ENCODE measurements at regions not wholly inside any gene's neighbourhood (a gene's known extent, or its start where the extent isn't known, plus 50 kb on each side); places are given as distances from the start of the nearest gene placed in this dataset.

GRCh38 chrX:43333543-43333942 lies 322.6 kb upstream of the MAOA start:
- Histone ChIP-seq H2BK12ac (ENCODE audit: low read length in 2 of 2) (no peak overlapping the region), H3K4ac (ENCODE audit: low read depth in 1 of 2, low read length in 2 of 2) (no peak overlapping the region), H3K14ac (ENCODE audit: low read length in 2 of 2) (no peak overlapping the region), H2BK5ac (ENCODE audit: low read depth, low read length, poor library complexity, severe bottlenecking) (no peak overlapping the region), H3K9ac (ENCODE audit: low read length) (no peak overlapping the region), H2BK15ac (ENCODE audit: low read depth, poor library complexity, severe bottlenecking) (no peak overlapping the region), H3K27ac (ENCODE audit: low read length, poor library complexity, severe bottlenecking) (no peak overlapping the region), H3K4me3 (ENCODE audit: insufficient read depth in 1 of 2, low read depth in 1 of 2, low read length in 2 of 2) (no peak overlapping the region), H2AK5ac (ENCODE audit: low read length, severe bottlenecking) (no peak overlapping the region), H3K9me3 (ENCODE audit: control insufficient read depth, low read length) (peaks cover 13% of the 10 kb centered on the region), H3K27me3 (ENCODE audit: control insufficient read depth in 1 of 2, insufficient read depth in 1 of 2, low read length in 2 of 2) (no peaks in the 10 kb centered on the region), H3K4me2 (ENCODE audit: low read length, poor library complexity, severe bottlenecking) (no peak overlapping the region), H3K23ac (ENCODE audit: low read length in 2 of 2) (no peak overlapping the region), H3K79me1 (replicated peaks; ENCODE audit: low read length, poor library complexity, severe bottlenecking) (no peaks in the 10 kb centered on the region), H3K36me3 (ENCODE audit: control insufficient read depth in 1 of 2, insufficient read depth in 2 of 2, low read depth in 1 of 2, low read length in 2 of 2) (no peaks in the 10 kb centered on the region), H4K91ac (ENCODE audit: low read length) (no peak overlapping the region), H3K18ac (ENCODE audit: low read depth in 1 of 2, low read length in 2 of 2) (no peak overlapping the region), H2AFZ (ENCODE audit: low read depth, low read length) (no peak overlapping the region), H2BK120ac (ENCODE audit: low read depth, low read length) (no peak overlapping the region), H3K4me1 (ENCODE audit: control insufficient read depth, insufficient read depth, low read depth, low read length) (no peaks in the 10 kb centered on the region), H4K8ac (ENCODE audit: low read length) (no peak overlapping the region)
- 67% methylated on average over 1 of the region's 1 CpG for WGBS
- no peak for DNase-seq

DNA sequence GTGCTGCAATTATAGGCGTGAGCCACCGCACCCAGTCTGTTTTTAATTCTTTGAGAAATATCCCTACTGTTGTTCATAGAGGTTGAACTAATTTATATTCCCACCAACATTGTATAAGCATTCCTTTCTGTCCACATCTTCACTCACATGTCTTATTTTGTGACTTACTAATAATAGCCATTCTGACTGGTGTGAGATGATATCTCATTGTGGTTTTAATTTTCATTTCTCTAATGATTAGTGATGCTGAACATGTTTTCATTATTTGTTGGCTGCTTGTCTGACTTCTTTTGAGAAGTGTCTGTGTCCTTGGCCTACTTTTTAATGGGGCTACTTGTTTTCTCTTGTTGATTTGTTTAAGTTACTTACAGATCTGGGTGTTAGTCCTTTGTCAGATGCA lies 310.9 kb upstream of the MAOA start:
- no peak overlapping the region for H2AFZ ChIP-seq (ENCODE audit: low read depth, low read length)
- H3K4ac ChIP-seq (ENCODE audit: low read depth in 1 of 2, low read length in 2 of 2) = no peak overlapping the region
- no peaks in the 10 kb centered on the region for H3K36me3 ChIP-seq (ENCODE audit: control insufficient read depth in 1 of 2, insufficient read depth in 2 of 2, low read depth in 1 of 2, low read length in 2 of 2)
- H3K27ac ChIP-seq (ENCODE audit: low read length, poor library complexity, severe bottlenecking) = no peak overlapping the region
- H3K18ac ChIP-seq (ENCODE audit: low read depth in 1 of 2, low read length in 2 of 2) = no peak overlapping the region
- no peak for DNase-seq
- no peaks in the 10 kb centered on the region for H3K4me1 ChIP-seq (ENCODE audit: control insufficient read depth, insufficient read depth, low read depth, low read length)
- no peak overlapping the region for H3K14ac ChIP-seq (ENCODE audit: low read length in 2 of 2)
- H3K9me3 ChIP-seq (ENCODE audit: control insufficient read depth, low read length) = no peaks in the 10 kb centered on the region
- H2BK5ac ChIP-seq (ENCODE audit: low read depth, low read length, poor library complexity, severe bottlenecking) = no peak overlapping the region
- no peak overlapping the region for H3K9ac ChIP-seq (ENCODE audit: low read length)
- peaks cover 0 to 5% of the 10 kb centered on the region in 2 experiments for H3K27me3 ChIP-seq (ENCODE audit: control insufficient read depth in 1 of 2, insufficient read depth in 1 of 2, low read length in 2 of 2)
- no peaks in the 10 kb centered on the region for H3K79me1 ChIP-seq (replicated peaks; ENCODE audit: low read length, poor library complexity, severe bottlenecking)
- no peak overlapping the region for H4K91ac ChIP-seq (ENCODE audit: low read length)
- no peak overlapping the region for H3K4me3 ChIP-seq (ENCODE audit: insufficient read depth in 1 of 2, low read depth in 1 of 2, low read length in 2 of 2)
- H3K23ac ChIP-seq (ENCODE audit: low read length in 2 of 2) = no peak overlapping the region
- H2BK120ac ChIP-seq (ENCODE audit: low read depth, low read length) = no peak overlapping the region
- no peak overlapping the region for H2AK5ac ChIP-seq (ENCODE audit: low read length, severe bottlenecking)
- no CpG with 5 or more reads among the region's 2 CpGs for WGBS
- H3K4me2 ChIP-seq (ENCODE audit: low read length, poor library complexity, severe bottlenecking) = no peak overlapping the region
- no peak overlapping the region for H2BK15ac ChIP-seq (ENCODE audit: low read depth, poor library complexity, severe bottlenecking)
- H4K8ac ChIP-seq (ENCODE audit: low read length) = no peak overlapping the region
- no peak overlapping the region for H2BK12ac ChIP-seq (ENCODE audit: low read length in 2 of 2)

DNA sequence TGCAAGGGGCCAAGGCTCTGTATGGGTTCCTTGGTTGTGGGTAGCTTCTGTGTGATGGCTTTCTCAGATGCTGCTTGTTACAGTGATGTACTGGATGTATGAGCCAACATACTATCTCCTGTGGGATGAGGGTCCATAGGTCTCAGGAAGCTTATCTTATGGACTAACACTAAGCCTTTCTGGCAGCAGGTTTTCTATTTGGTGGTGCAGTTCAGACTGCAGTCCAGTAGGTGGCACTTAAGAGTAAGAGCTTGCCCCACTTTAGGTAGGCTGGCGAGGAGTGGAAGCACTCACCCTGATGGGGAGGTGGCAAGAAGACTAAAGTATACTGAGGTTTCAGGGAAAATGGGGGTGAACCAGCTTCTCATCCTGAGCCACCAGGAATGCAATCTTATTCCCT lies 306.7 kb upstream of the MAOA start:
- Histone ChIP-seq H2AK5ac (ENCODE audit: low read length, severe bottlenecking) (no peak overlapping the region), H3K4me3 (ENCODE audit: insufficient read depth in 1 of 2, low read depth in 1 of 2, low read length in 2 of 2) (no peak overlapping the region), H4K91ac (ENCODE audit: low read length) (no peak overlapping the region), H2BK120ac (ENCODE audit: low read depth, low read length) (no peak overlapping the region), H2BK15ac (ENCODE audit: low read depth, poor library complexity, severe bottlenecking) (no peak overlapping the region), H2BK12ac (ENCODE audit: low read length in 2 of 2) (no peak overlapping the region), H2BK5ac (ENCODE audit: low read depth, low read length, poor library complexity, severe bottlenecking) (no peak overlapping the region), H3K4me1 (ENCODE audit: control insufficient read depth, insufficient read depth, low read depth, low read length) (no peaks in the 10 kb centered on the region), H3K4ac (ENCODE audit: low read depth in 1 of 2, low read length in 2 of 2) (no peak overlapping the region), H3K27me3 (ENCODE audit: control insufficient read depth in 1 of 2, insufficient read depth in 1 of 2, low read length in 2 of 2) (peaks cover 0 to 10% of the 10 kb centered on the region in 2 experiments), H3K14ac (ENCODE audit: low read length in 2 of 2) (no peak overlapping the region), H4K8ac (ENCODE audit: low read length) (no peak overlapping the region), H3K36me3 (ENCODE audit: control insufficient read depth in 1 of 2, insufficient read depth in 2 of 2, low read depth in 1 of 2, low read length in 2 of 2) (no peaks in the 10 kb centered on the region), H3K9me3 (ENCODE audit: control insufficient read depth, low read length) (no peaks in the 10 kb centered on the region), H3K18ac (ENCODE audit: low read depth in 1 of 2, low read length in 2 of 2) (no peak overlapping the region), H3K9ac (ENCODE audit: low read length) (no peak overlapping the region), H3K4me2 (ENCODE audit: low read length, poor library complexity, severe bottlenecking) (no peak overlapping the region), H3K23ac (ENCODE audit: low read length in 2 of 2) (no peak overlapping the region), H3K79me1 (replicated peaks; ENCODE audit: low read length, poor library complexity, severe bottlenecking) (no peaks in the 10 kb centered on the region), H2AFZ (ENCODE audit: low read depth, low read length) (no peak overlapping the region), H3K27ac (ENCODE audit: low read length, poor library complexity, severe bottlenecking) (no peak overlapping the region)
- WGBS = 43% methylated on average over 1 of the region's 1 CpG
- DNase-seq = peak; percentile 23

- no peak for DNase-seq
- Histone ChIP-seq H3K27ac (ENCODE audit: low read length, poor library complexity, severe bottlenecking) (no peak overlapping the region), H3K79me1 (replicated peaks; ENCODE audit: low read length, poor library complexity, severe bottlenecking) (no peaks in the 10 kb centered on the region), H3K9me3 (ENCODE audit: control insufficient read depth, low read length) (no peaks in the 10 kb centered on the region), H3K4ac (ENCODE audit: low read depth in 1 of 2, low read length in 2 of 2) (no peak overlapping the region), H3K36me3 (ENCODE audit: control insufficient read depth in 1 of 2, insufficient read depth in 2 of 2, low read depth in 1 of 2, low read length in 2 of 2) (no peaks in the 10 kb centered on the region), H3K4me2 (ENCODE audit: low read length, poor library complexity, severe bottlenecking) (no peak overlapping the region), H3K9ac (ENCODE audit: low read length) (no peak overlapping the region), H2AK5ac (ENCODE audit: low read length, severe bottlenecking) (no peak overlapping the region), H2BK120ac (ENCODE audit: low read depth, low read length) (no peak overlapping the region), H3K4me3 (ENCODE audit: insufficient read depth in 1 of 2, low read depth in 1 of 2, low read length in 2 of 2) (no peak overlapping the region), H3K4me1 (ENCODE audit: control insufficient read depth, insufficient read depth, low read depth, low read length) (no peaks in the 10 kb centered on the region), H2AFZ (ENCODE audit: low read depth, low read length) (no peak overlapping the region), H3K14ac (ENCODE audit: low read length in 2 of 2) (no peak overlapping the region), H3K18ac (ENCODE audit: low read depth in 1 of 2, low read length in 2 of 2) (no peak overlapping the region), H2BK5ac (ENCODE audit: low read depth, low read length, poor library complexity, severe bottlenecking) (no peak overlapping the region), H2BK15ac (ENCODE audit: low read depth, poor library complexity, severe bottlenecking) (no peak overlapping the region), H4K91ac (ENCODE audit: low read length) (no peak overlapping the region), H4K8ac (ENCODE audit: low read length) (no peak overlapping the region), H3K23ac (ENCODE audit: low read length in 2 of 2) (no peak overlapping the region), H3K27me3 (ENCODE audit: control insufficient read depth in 1 of 2, insufficient read depth in 1 of 2, low read length in 2 of 2) (peaks cover 0 to 10% of the 10 kb centered on the region in 2 experiments), H2BK12ac (ENCODE audit: low read length in 2 of 2) (no peak overlapping the region)
- WGBS = 59% methylated on average over 4 of the region's 4 CpGs
Observed at GRCh38 chrX:43350935-43351334, 305.2 kb upstream of the MAOA start.
